Transverse colon (tissue), 4 donors: ENCODE measurements at regions not wholly inside any gene's neighbourhood (a gene's known extent, or its start where the extent isn't known, plus 50 kb on each side); places are given as distances from the start of the nearest gene placed in this dataset.

Source experiments
- CTCF ChIP-seq, 5 experiments: fragments of 200-600 bp in 3 of 5; fragments of 450-650 bp in 2 of 5; sonication (generic) in 3 of 5; IDR thresholded peaks; 1 replicate in 2 of 5; 2 replicates in 3 of 5; pipeline ENCODE4 v1.5.1; 2016 to 2017; ENCODE audit warnings: antibody characterized with exemption in 5 of 5, inconsistent platforms in 3 of 5, mild to moderate bottlenecking in 2 of 5, moderate library complexity in 1 of 5
- EP300 ChIP-seq: sonication (generic); formaldehyde crosslinking; IDR thresholded peaks from one replicate; pipeline ENCODE4 v1.6.1; 2017; ENCODE audit warnings: antibody characterized with exemption, low read depth
- POLR2A ChIP-seq: fragments of 450-650 bp; IDR thresholded peaks from one replicate; pipeline ENCODE4 v1.6.1; 2016; ENCODE audit warnings: antibody characterized with exemption, mild to moderate bottlenecking, moderate library complexity
- POLR2AphosphoS5 ChIP-seq, 3 donors: sonication (generic); formaldehyde crosslinking; IDR thresholded peaks; one replicate each; pipeline ENCODE4 v1.6.1; 2016; ENCODE audit warnings: antibody characterized with exemption in 3 of 3

DNA sequence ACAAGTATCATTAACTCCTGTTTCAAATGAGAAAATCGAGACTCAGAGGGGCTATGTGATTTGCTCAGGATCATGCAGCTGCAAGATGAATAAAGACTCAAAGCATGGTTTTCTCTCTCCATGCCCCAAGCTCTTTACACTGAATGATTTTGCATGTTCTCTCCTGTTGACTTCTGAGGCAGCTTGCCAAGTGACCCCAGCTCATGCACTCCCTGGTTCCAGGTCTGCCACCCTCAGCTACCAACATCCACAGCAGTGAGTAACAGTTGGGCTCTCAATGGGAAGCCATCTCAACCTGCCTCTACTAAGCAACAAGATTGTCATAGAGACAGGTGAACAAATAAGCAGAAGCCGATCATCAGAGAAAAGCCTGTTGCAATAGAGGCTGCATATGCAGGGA is 116.9 kb upstream of the GADL1 start:
- no peak for TF ChIP-seq CTCF (IDR thresholded peaks at IDR 0.05)
- TF ChIP-seq POLR2AphosphoS5 (IDR thresholded peaks at IDR 0.05) = no peak
- TF ChIP-seq POLR2A = no peak
- TF ChIP-seq EP300 = no peak
